ENCODE measurements at regions not wholly inside any gene's neighbourhood (a gene's known extent, or its start where the extent isn't known, plus 50 kb on each side); places are given as distances from the start of the nearest gene placed in this dataset.

DNA sequence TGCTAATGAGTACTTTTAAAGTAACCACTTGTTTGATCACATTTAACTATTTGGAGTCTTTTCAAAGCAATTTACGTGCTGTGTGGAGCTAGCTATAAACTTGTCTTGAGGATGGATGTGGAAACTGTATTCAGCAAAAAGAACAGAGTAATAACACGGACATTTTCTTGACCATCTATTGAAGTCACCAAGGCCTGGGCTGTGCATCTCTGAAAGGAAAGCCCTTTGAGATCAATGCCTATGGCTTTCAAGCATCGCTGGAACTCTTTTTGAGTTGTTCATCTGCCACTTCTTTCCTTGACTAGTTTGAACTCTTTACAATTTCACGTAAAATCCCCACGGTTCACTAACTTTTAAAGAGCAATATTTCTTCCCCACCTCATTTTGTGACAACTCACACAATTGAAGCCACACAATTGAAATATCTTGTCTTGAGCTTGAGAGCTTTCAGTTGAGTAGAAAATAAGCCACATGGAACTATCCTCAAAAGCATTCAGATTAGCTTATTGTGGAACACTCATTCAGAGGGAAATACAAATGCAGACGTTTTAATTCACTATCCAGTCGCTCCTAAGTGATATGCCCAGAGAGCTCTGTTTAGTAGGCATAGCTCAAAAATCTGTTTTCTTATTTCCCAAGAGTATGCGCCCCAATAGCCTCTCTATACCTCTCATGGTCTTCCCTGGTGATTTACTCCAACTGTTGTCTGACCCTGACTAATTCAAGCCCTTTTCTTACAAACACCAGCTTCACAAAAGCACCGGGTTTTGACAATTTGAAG lies 134.9 kb upstream of the SLITRK2 start:
- H2AFZ ChIP-seq (ENCODE audit: insufficient read depth, low read depth, low read length, poor library complexity, severe bottlenecking), result no peak overlapping the region
- H3K4me1 Mint-ChIP-seq, result no peaks in the 10 kb centered on the region
- H3K27me3 ChIP-seq (ENCODE audit: control insufficient read depth in 2 of 2, insufficient read depth in 2 of 2, low read length in 2 of 2), result no peaks in the 10 kb centered on the region
- H3K36me3 ChIP-seq (replicated peaks in 1 of 2; ENCODE audit: control insufficient read depth in 1 of 2, insufficient read depth in 2 of 2, low read length in 2 of 2), result no peaks in the 10 kb centered on the region
- H3K27ac Mint-ChIP-seq, result no peak overlapping the region
- H3K4me1 ChIP-seq (ENCODE audit: control insufficient read depth in 1 of 2, insufficient read depth in 2 of 2, low read length in 2 of 2), result no peaks in the 10 kb centered on the region
- H3K36me3 Mint-ChIP-seq, result no peaks in the 10 kb centered on the region
- H3K27ac ChIP-seq (ENCODE audit: low read depth in 1 of 2, low read length in 2 of 2), result no peak overlapping the region
- intact Hi-C loops (cut with micrococcal nuclease), result no loop called here
- no peak for DNase-seq
- no peak overlapping the region for H3K4me3 ChIP-seq (replicated peaks in 1 of 3; ENCODE audit: low read depth in 2 of 3, low read length in 3 of 3)
- WGBS (ENCODE audit: insufficient coverage), result 57% methylated on average over 1 of the region's 9 CpGs
- no peaks in the 10 kb centered on the region for H3K79me2 ChIP-seq (ENCODE audit: insufficient read depth, low read length)
- TF ChIP-seq CTCF (IDR thresholded peaks at IDR 0.05), result no peak
- H3K9ac ChIP-seq (ENCODE audit: insufficient read depth, low read length, poor library complexity, severe bottlenecking), result no peak overlapping the region
- no peaks in the 10 kb centered on the region for H3K27me3 Mint-ChIP-seq (ENCODE audit: low read depth in 3 of 3)
- no peak overlapping the region for H3K4me3 Mint-ChIP-seq
- no peaks in the 10 kb centered on the region for H4K20me1 ChIP-seq (ENCODE audit: insufficient read depth, low read length)
- no peak overlapping the region for H3K4me2 ChIP-seq (replicated peaks; ENCODE audit: extremely low read depth, low read length, poor library complexity, severe bottlenecking)
- H3K9me3 Mint-ChIP-seq, result peaks cover 0 to 3% (median 0%) of the 10 kb centered on the region in 7 donors
- H3K9me3 ChIP-seq (replicated peaks in 1 of 2; ENCODE audit: control insufficient read depth in 1 of 2, insufficient read depth in 1 of 2, low read length in 2 of 2), result no peaks in the 10 kb centered on the region

DNA sequence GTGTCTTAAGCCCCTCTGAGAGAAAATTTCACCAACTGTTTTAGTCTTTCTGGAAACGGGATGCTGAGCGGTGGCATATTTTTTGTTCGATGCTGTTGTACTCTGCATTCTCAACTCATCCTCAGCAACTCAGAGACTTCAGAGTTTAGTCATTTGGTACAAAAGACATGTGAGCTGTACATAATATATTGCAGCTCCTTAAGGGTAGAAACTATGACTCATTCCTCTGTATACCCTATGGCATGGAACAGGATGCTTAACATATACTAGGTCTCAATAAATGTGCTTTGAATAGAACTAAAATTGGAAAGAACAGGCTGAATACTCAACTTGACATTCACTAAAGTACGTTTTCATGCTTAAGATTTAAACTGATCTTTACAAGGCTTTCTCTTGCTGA lies 130.5 kb upstream of the SLITRK2 start:
- Histone ChIP-seq H3K27me3 (ENCODE audit: control insufficient read depth in 2 of 2, insufficient read depth in 2 of 2, low read length in 2 of 2) (no peaks in the 10 kb centered on the region), H2AFZ (ENCODE audit: insufficient read depth, low read depth, low read length, poor library complexity, severe bottlenecking) (no peak overlapping the region), H3K36me3 (replicated peaks in 1 of 2; ENCODE audit: control insufficient read depth in 1 of 2, insufficient read depth in 2 of 2, low read length in 2 of 2) (no peaks in the 10 kb centered on the region), H3K27ac (ENCODE audit: low read depth in 1 of 2, low read length in 2 of 2) (no peak overlapping the region), H3K9me3 (replicated peaks in 1 of 2; ENCODE audit: control insufficient read depth in 1 of 2, insufficient read depth in 1 of 2, low read length in 2 of 2) (no peaks in the 10 kb centered on the region), H3K4me2 (replicated peaks; ENCODE audit: extremely low read depth, low read length, poor library complexity, severe bottlenecking) (no peak overlapping the region), H3K79me2 (ENCODE audit: insufficient read depth, low read length) (no peaks in the 10 kb centered on the region), H3K4me1 (ENCODE audit: control insufficient read depth in 1 of 2, insufficient read depth in 2 of 2, low read length in 2 of 2) (no peaks in the 10 kb centered on the region), H4K20me1 (ENCODE audit: insufficient read depth, low read length) (no peaks in the 10 kb centered on the region), H3K4me3 (replicated peaks in 1 of 3; ENCODE audit: low read depth in 2 of 3, low read length in 3 of 3) (no peak overlapping the region), H3K9ac (ENCODE audit: insufficient read depth, low read length, poor library complexity, severe bottlenecking) (no peak overlapping the region)
- TF ChIP-seq CTCF (IDR thresholded peaks at IDR 0.05), result no peak
- Mint-ChIP-seq H3K27ac (no peak overlapping the region), H3K36me3 (no peaks in the 10 kb centered on the region), H3K9me3 (peaks cover 0 to 7% (median 0%) of the 10 kb centered on the region in 7 donors), H3K4me3 (no peak overlapping the region), H3K4me1 (no peaks in the 10 kb centered on the region), H3K27me3 (ENCODE audit: low read depth in 3 of 3) (no peaks in the 10 kb centered on the region)
- no peak for DNase-seq
- WGBS (ENCODE audit: insufficient coverage), result no CpG with 5 or more reads among the region's 4 CpGs
- intact Hi-C loops (cut with micrococcal nuclease), result no loop called here

All from CD14-positive monocyte (primary cell).